GM23338 (cell line): ENCODE measurements at regions not wholly inside any gene's neighbourhood (a gene's known extent, or its start where the extent isn't known, plus 50 kb on each side); places are given as distances from the start of the nearest gene placed in this dataset.

Experiments
- ATAC-seq: fragments of 200-7000 bp; cut with Tn5 transposase; 3 replicates; pipeline ENCODE4 v1.9.1; 2020
- DNase-seq: peaks from one replicate; pipeline ENCODE4 v3.0.0-alpha.2; 2015; ENCODE audit warnings: low spot score
- H2AFZ ChIP-seq: fragments of 200-600 bp; sonication (generic); 2 replicates; pipeline ENCODE4 v1.8.0; 2016; ENCODE audit warnings: antibody characterized with exemption, mild to moderate bottlenecking, moderate library complexity
- H3F3A ChIP-seq: fragments of 200-600 bp; sonication (generic); replicated peaks from 2 replicates; pipeline ENCODE4 v1.8.0; 2017; ENCODE audit warnings: antibody characterized with exemption, mixed run types, low read depth
- H3K27ac ChIP-seq: fragments of 200-600 bp; sonication (generic); 2 replicates; pipeline ENCODE4 v1.6.1; 2016; ENCODE audit warnings: low read depth
- H3K27me3 ChIP-seq: fragments of 200-600 bp; sonication (generic); 2 replicates; pipeline ENCODE4 v1.8.0; 2016; ENCODE audit warnings: mild to moderate bottlenecking, mixed run types, moderate library complexity; ENCODE audit not compliant: insufficient read depth
- H3K36me3 ChIP-seq: fragments of 200-600 bp; sonication (generic); 2 replicates; pipeline ENCODE4 v1.8.0; 2016; ENCODE audit warnings: mild to moderate bottlenecking; ENCODE audit not compliant: insufficient read depth
- H3K4me1 ChIP-seq: fragments of 200-600 bp; sonication (generic); 2 replicates; pipeline ENCODE4 v1.8.0; 2016; ENCODE audit warnings: mild to moderate bottlenecking, moderate library complexity; ENCODE audit not compliant: insufficient read depth
- H3K4me2 ChIP-seq: fragments of 200-600 bp; sonication (generic); 2 replicates; pipeline ENCODE4 v1.7.1; 2017; ENCODE audit warnings: mixed run types
- H3K4me3 ChIP-seq: fragments of 200-600 bp; sonication (generic); 2 replicates; pipeline ENCODE4 v1.6.1; 2016; ENCODE audit warnings: mixed run types
- H3K79me2 ChIP-seq: fragments of 200-600 bp; sonication (generic); replicated peaks from 2 replicates; pipeline ENCODE4 v1.8.0; 2017; ENCODE audit warnings: mild to moderate bottlenecking; ENCODE audit not compliant: insufficient read depth
- H3K9me2 ChIP-seq: fragments of 200-600 bp; sonication (generic); 2 replicates; pipeline ENCODE4 v1.8.0; 2017; ENCODE audit not compliant: insufficient read depth
- H4K20me1 ChIP-seq: fragments of 200-600 bp; sonication (generic); replicated peaks from 2 replicates; pipeline ENCODE4 v1.8.0; 2017; ENCODE audit warnings: mild to moderate bottlenecking; ENCODE audit not compliant: insufficient read depth
- H3K27ac Mint-ChIP-seq: 2 replicates; pipeline ENCODE4 v1.8.0; 2020; ENCODE audit warnings: inconsistent platforms, mild to moderate bottlenecking, moderate library complexity, mixed read lengths
- H3K27me3 Mint-ChIP-seq: 3 replicates; pipeline ENCODE4 v1.8.0; 2022; ENCODE audit warnings: low read depth, mild to moderate bottlenecking, moderate library complexity, mixed read lengths, inconsistent platforms; ENCODE audit not compliant: insufficient read depth, poor library complexity
- H3K36me3 Mint-ChIP-seq: 3 replicates; pipeline ENCODE4 v1.8.0; 2021; ENCODE audit warnings: low read depth, mild to moderate bottlenecking, inconsistent platforms, moderate library complexity, mixed read lengths
- H3K4me1 Mint-ChIP-seq: 3 replicates; pipeline ENCODE4 v1.8.0; 2020; ENCODE audit warnings: mild to moderate bottlenecking, inconsistent platforms, mixed read lengths
- H3K4me3 Mint-ChIP-seq: 3 replicates; pipeline ENCODE4 v1.8.0; 2021; ENCODE audit warnings: moderate library complexity, mild to moderate bottlenecking, inconsistent platforms, mixed read lengths
- H3K9me3 Mint-ChIP-seq: 3 replicates; pipeline ENCODE4 v1.8.0; 2020; ENCODE audit warnings: moderate library complexity, mild to moderate bottlenecking, inconsistent platforms, mixed read lengths
- CREB1 ChIP-seq: fragments of 250-450 bp; sonication (Bioruptor Pico); IDR thresholded peaks from 2 replicates; pipeline ENCODE4 v1.5.0; 2020; ENCODE audit warnings: low read depth, mild to moderate bottlenecking, moderate library complexity
- EZH2 ChIP-seq: fragments of 200-600 bp; sonication (generic); IDR thresholded peaks from one replicate; pipeline ENCODE4 v1.8.0; 2017; ENCODE audit warnings: antibody characterized with exemption, mild to moderate bottlenecking, low read depth; ENCODE audit not compliant: unreplicated experiment
- EZH2phosphoT487 ChIP-seq: fragments of 200-600 bp; sonication (generic); IDR thresholded peaks from one replicate; pipeline ENCODE4 v1.8.1; 2018; ENCODE audit warnings: antibody characterized with exemption; ENCODE audit not compliant: unreplicated experiment
- JUNB ChIP-seq: IDR thresholded peaks from one replicate; pipeline ENCODE4 v1.6.1; 2016; ENCODE audit warnings: antibody characterized with exemption; ENCODE audit not compliant: unreplicated experiment
- POLR2AphosphoS5 ChIP-seq: IDR thresholded peaks from 2 replicates; pipeline ENCODE4 v1.6.1; 2016; ENCODE audit warnings: antibody characterized with exemption, low read depth
- STAT1 ChIP-seq: IDR thresholded peaks from one replicate; pipeline ENCODE4 v1.6.1; 2016; ENCODE audit warnings: antibody characterized with exemption; ENCODE audit not compliant: unreplicated experiment
- ZNF114 ChIP-seq: fragments of 250-450 bp; sonication (Bioruptor Pico); IDR thresholded peaks from 2 replicates; pipeline ENCODE4 v1.5.0; 2020; ENCODE audit warnings: mild to moderate bottlenecking, moderate library complexity
- ZNF331 ChIP-seq: fragments of 250-450 bp; sonication (Bioruptor Pico); IDR thresholded peaks from 2 replicates; pipeline ENCODE4 v1.5.0; 2020; ENCODE audit warnings: low read depth, mild to moderate bottlenecking, moderate library complexity
- TF ChIP-seq, protein P1 (sequence below), 2 experiments: fragments of 200-600 bp in 1 of 2; sonication (generic) in 1 of 2; conservative IDR thresholded peaks; 2 replicates each; pipeline versions ENCODE4 v1.5.1 to v1.6.1; 2016 to 2017; ENCODE audit warnings: antibody characterized with exemption in 2 of 2, low read depth in 2 of 2, mild to moderate bottlenecking in 2 of 2, moderate library complexity in 1 of 2
- TF ChIP-seq, protein P2 (sequence below): fragments of 250-450 bp; sonication (Bioruptor Pico); IDR thresholded peaks from 2 replicates; pipeline ENCODE4 v1.5.0; 2020; ENCODE audit warnings: mild to moderate bottlenecking, moderate library complexity
- TF ChIP-seq, protein P3 (sequence below): IDR thresholded peaks from 2 replicates; pipeline ENCODE4 v1.6.1; 2016; ENCODE audit warnings: antibody characterized with exemption

DNA sequence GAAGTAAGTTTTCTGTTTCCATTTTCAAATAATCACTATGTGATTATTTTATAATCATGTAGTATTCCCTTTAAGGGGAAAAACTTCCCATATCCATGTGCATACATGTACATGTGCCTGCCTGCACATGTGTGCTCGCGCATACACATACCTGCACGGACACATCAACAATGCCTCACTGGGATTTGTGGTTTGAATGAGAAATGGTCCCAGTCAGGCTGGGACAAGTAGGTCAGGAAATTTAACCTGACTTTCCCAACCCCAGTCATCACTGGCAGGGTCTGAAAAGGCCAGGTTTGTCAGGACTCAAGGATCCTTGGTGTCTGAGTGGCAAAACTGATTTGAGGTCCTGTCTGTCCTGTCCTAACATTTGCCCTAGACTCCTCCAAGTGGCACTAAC is 109.3 kb upstream of the MRPS22 start:
- Histone ChIP-seq H3K9me2 (no peaks in the 10 kb centered on the region), H4K20me1 (no peaks in the 10 kb centered on the region), H3K4me3 (no peak overlapping the region), H3K27ac (no peak overlapping the region), H3K4me2 (no peak overlapping the region), H3K36me3 (no peaks in the 10 kb centered on the region), H3K79me2 (no peaks in the 10 kb centered on the region), H3F3A (no peaks in the 10 kb centered on the region), H3K4me1 (no peaks in the 10 kb centered on the region), H2AFZ (0 out of 2 replicates have a peak overlapping the region, but pooled peaks have one; percentile 76), H3K27me3 (no peaks in the 10 kb centered on the region)
- no peak overlapping the region for H3K4me3 Mint-ChIP-seq
- ATAC-seq (no peak), DNase-seq (no peak)
- H3K9me3 Mint-ChIP-seq, result no peaks in the 10 kb centered on the region
- no peaks in the 10 kb centered on the region for H3K36me3 Mint-ChIP-seq
- peaks cover 3% of the 10 kb centered on the region for H3K27me3 Mint-ChIP-seq
- peaks cover 4% of the 10 kb centered on the region; the same call in 1 of the 3 replicates for H3K4me1 Mint-ChIP-seq
- TF ChIP-seq, protein P1, sequence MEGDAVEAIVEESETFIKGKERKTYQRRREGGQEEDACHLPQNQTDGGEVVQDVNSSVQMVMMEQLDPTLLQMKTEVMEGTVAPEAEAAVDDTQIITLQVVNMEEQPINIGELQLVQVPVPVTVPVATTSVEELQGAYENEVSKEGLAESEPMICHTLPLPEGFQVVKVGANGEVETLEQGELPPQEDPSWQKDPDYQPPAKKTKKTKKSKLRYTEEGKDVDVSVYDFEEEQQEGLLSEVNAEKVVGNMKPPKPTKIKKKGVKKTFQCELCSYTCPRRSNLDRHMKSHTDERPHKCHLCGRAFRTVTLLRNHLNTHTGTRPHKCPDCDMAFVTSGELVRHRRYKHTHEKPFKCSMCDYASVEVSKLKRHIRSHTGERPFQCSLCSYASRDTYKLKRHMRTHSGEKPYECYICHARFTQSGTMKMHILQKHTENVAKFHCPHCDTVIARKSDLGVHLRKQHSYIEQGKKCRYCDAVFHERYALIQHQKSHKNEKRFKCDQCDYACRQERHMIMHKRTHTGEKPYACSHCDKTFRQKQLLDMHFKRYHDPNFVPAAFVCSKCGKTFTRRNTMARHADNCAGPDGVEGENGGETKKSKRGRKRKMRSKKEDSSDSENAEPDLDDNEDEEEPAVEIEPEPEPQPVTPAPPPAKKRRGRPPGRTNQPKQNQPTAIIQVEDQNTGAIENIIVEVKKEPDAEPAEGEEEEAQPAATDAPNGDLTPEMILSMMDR (conservative IDR thresholded peaks at IDR 0.05; ENCODE audit: low read depth in 2 of 2), result no peak
- no peak for TF ChIP-seq JUNB
- no peak for TF ChIP-seq ZNF114
- TF ChIP-seq, protein P2, sequence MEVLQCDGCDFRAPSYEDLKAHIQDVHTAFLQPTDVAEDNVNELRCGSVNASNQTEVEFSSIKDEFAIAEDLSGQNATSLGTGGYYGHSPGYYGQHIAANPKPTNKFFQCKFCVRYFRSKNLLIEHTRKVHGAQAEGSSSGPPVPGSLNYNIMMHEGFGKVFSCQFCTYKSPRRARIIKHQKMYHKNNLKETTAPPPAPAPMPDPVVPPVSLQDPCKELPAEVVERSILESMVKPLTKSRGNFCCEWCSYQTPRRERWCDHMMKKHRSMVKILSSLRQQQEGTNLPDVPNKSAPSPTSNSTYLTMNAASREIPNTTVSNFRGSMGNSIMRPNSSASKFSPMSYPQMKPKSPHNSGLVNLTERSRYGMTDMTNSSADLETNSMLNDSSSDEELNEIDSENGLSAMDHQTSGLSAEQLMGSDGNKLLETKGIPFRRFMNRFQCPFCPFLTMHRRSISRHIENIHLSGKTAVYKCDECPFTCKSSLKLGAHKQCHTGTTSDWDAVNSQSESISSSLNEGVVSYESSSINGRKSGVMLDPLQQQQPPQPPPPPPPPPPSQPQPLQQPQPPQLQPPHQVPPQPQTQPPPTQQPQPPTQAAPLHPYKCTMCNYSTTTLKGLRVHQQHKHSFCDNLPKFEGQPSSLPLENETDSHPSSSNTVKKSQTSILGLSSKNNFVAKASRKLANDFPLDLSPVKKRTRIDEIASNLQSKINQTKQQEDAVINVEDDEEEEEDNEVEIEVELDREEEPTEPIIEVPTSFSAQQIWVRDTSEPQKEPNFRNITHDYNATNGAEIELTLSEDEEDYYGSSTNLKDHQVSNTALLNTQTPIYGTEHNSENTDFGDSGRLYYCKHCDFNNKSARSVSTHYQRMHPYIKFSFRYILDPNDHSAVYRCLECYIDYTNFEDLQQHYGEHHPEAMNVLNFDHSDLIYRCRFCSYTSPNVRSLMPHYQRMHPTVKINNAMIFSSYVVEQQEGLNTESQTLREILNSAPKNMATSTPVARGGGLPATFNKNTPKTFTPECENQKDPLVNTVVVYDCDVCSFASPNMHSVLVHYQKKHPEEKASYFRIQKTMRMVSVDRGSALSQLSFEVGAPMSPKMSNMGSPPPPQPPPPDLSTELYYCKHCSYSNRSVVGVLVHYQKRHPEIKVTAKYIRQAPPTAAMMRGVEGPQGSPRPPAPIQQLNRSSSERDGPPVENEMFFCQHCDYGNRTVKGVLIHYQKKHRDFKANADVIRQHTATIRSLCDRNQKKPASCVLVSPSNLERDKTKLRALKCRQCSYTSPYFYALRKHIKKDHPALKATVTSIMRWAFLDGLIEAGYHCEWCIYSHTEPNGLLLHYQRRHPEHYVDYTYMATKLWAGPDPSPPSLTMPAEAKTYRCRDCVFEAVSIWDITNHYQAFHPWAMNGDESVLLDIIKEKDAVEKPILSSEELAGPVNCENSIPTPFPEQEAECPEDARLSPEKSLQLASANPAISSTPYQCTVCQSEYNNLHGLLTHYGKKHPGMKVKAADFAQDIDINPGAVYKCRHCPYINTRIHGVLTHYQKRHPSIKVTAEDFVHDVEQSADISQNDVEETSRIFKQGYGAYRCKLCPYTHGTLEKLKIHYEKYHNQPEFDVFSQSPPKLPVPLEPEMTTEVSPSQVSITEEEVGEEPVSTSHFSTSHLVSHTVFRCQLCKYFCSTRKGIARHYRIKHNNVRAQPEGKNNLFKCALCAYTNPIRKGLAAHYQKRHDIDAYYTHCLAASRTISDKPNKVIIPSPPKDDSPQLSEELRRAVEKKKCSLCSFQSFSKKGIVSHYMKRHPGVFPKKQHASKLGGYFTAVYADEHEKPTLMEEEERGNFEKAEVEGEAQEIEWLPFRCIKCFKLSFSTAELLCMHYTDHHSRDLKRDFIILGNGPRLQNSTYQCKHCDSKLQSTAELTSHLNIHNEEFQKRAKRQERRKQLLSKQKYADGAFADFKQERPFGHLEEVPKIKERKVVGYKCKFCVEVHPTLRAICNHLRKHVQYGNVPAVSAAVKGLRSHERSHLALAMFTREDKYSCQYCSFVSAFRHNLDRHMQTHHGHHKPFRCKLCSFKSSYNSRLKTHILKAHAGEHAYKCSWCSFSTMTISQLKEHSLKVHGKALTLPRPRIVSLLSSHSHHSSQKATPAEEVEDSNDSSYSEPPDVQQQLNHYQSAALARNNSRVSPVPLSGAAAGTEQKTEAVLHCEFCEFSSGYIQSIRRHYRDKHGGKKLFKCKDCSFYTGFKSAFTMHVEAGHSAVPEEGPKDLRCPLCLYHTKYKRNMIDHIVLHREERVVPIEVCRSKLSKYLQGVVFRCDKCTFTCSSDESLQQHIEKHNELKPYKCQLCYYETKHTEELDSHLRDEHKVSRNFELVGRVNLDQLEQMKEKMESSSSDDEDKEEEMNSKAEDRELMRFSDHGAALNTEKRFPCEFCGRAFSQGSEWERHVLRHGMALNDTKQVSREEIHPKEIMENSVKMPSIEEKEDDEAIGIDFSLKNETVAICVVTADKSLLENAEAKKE, result no peak
- TF ChIP-seq POLR2AphosphoS5, result no peak
- TF ChIP-seq CREB1 (CRISPR knock-in tag), result no peak
- no peak for TF ChIP-seq ZNF331 (CRISPR knock-in tag)
- no peak for TF ChIP-seq EZH2
- no peak for TF ChIP-seq STAT1
- no peak for TF ChIP-seq EZH2phosphoT487
- TF ChIP-seq, protein P3, sequence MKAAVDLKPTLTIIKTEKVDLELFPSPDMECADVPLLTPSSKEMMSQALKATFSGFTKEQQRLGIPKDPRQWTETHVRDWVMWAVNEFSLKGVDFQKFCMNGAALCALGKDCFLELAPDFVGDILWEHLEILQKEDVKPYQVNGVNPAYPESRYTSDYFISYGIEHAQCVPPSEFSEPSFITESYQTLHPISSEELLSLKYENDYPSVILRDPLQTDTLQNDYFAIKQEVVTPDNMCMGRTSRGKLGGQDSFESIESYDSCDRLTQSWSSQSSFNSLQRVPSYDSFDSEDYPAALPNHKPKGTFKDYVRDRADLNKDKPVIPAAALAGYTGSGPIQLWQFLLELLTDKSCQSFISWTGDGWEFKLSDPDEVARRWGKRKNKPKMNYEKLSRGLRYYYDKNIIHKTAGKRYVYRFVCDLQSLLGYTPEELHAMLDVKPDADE, result no peak
- no peak overlapping the region for H3K27ac Mint-ChIP-seq
